OCI-LY1 (cell line): ENCODE measurements at regions not wholly inside any gene's neighbourhood (a gene's known extent, or its start where the extent isn't known, plus 50 kb on each side); places are given as distances from the start of the nearest gene placed in this dataset.

Source experiments
- H2AFZ ChIP-seq: fragments of 200-600 bp; sonication (generic), shearing (Covaris generic); 2 replicates; pipeline ENCODE4 v1.6.0; 2014; ENCODE audit warnings: antibody characterized with exemption, mild to moderate bottlenecking, low read length
- H3F3A ChIP-seq: fragments of 200-600 bp; sonication (generic), shearing (Covaris generic); 2 replicates; pipeline ENCODE4 v1.6.0; 2014; ENCODE audit warnings: mild to moderate bottlenecking, antibody characterized with exemption, low read length, moderate library complexity; ENCODE audit not compliant: insufficient read depth
- H3K27ac ChIP-seq: fragments of 200-600 bp; sonication (generic); 2 replicates; pipeline ENCODE4 v1.5.1; 2014; ENCODE audit warnings: low read length, mixed run types, mild to moderate bottlenecking, low read depth; ENCODE audit not compliant: poor library complexity, severe bottlenecking
- H3K27me3 ChIP-seq: fragments of 200-600 bp; sonication (generic); 2 replicates; pipeline ENCODE4 v1.6.0; 2014; ENCODE audit warnings: antibody characterized with exemption, mild to moderate bottlenecking, low read length, moderate library complexity; ENCODE audit not compliant: insufficient read depth
- H3K36me3 ChIP-seq: fragments of 200-600 bp; sonication (generic); 2 replicates; pipeline ENCODE4 v1.6.1; 2014; ENCODE audit warnings: mild to moderate bottlenecking, antibody characterized with exemption, low read length, moderate library complexity, mixed read lengths; ENCODE audit not compliant: insufficient read depth
- H3K4me1 ChIP-seq: fragments of 200-600 bp; sonication (generic); 2 replicates; pipeline ENCODE4 v1.5.1; 2014; ENCODE audit warnings: mild to moderate bottlenecking, low read length, moderate library complexity; ENCODE audit not compliant: insufficient read depth, severe bottlenecking
- H3K4me2 ChIP-seq: fragments of 200-600 bp; sonication (generic), shearing (Covaris generic); 2 replicates; pipeline ENCODE4 v1.6.1; 2014; ENCODE audit warnings: low read length
- H3K4me3 ChIP-seq: fragments of 200-600 bp; sonication (generic); 2 replicates; pipeline ENCODE4 v1.5.1; 2014; ENCODE audit warnings: low read length, low read depth, mild to moderate bottlenecking, mixed read lengths; ENCODE audit not compliant: poor library complexity, severe bottlenecking
- H3K79me2 ChIP-seq: fragments of 200-600 bp; shearing (Covaris generic); 2 replicates; pipeline ENCODE4 v1.6.1; 2016; ENCODE audit warnings: mixed run types, low read length, mixed read lengths; ENCODE audit not compliant: insufficient read depth
- H3K9ac ChIP-seq: fragments of 200-600 bp; sonication (generic), shearing (Covaris generic); 2 replicates; pipeline ENCODE4 v1.6.1; 2014; ENCODE audit warnings: mild to moderate bottlenecking, low read length, mixed read lengths
- H3K9me2 ChIP-seq: fragments of 200-600 bp; sonication (generic), shearing (Covaris generic); 2 replicates; pipeline ENCODE4 v1.6.1; 2014; ENCODE audit warnings: low read depth, mild to moderate bottlenecking, low read length, mixed read lengths
- H3K9me3 ChIP-seq: fragments of 200-600 bp; shearing (Covaris generic); 2 replicates; pipeline ENCODE4 v1.6.1; 2014; ENCODE audit warnings: low read length, mixed read lengths
- H4K20me1 ChIP-seq: fragments of 200-600 bp; sonication (generic), shearing (Covaris generic); 2 replicates; pipeline ENCODE4 v1.6.0; 2016; ENCODE audit warnings: mild to moderate bottlenecking, low read length; ENCODE audit not compliant: insufficient read depth
- EZH2 ChIP-seq: fragments of 200-600 bp; sonication (generic), shearing (Covaris generic); IDR thresholded peaks from 2 replicates; pipeline ENCODE4 v1.8.0; 2017; ENCODE audit warnings: borderline replicate concordance, mixed run types, mild to moderate bottlenecking, antibody characterized with exemption, low read length, moderate library complexity, mixed read lengths
- TF ChIP-seq, protein P1 (sequence below): fragments of 200-600 bp; sonication (generic), shearing (Covaris generic); IDR thresholded peaks from 2 replicates; pipeline ENCODE4 v1.5.1; 2017; ENCODE audit warnings: mild to moderate bottlenecking, antibody characterized with exemption, low read length, moderate library complexity, mixed read lengths

- Histone ChIP-seq H3F3A (no peaks in the 10 kb centered on the region), H3K27ac (no peak overlapping the region), H3K9ac (no peak overlapping the region), H3K4me3 (no peak overlapping the region), H3K9me2 (no peaks in the 10 kb centered on the region), H3K79me2 (no peaks in the 10 kb centered on the region), H3K36me3 (no peaks in the 10 kb centered on the region), H2AFZ (no peak overlapping the region), H4K20me1 (no peaks in the 10 kb centered on the region), H3K4me1 (no peaks in the 10 kb centered on the region), H3K9me3 (no peaks in the 10 kb centered on the region), H3K27me3 (no peaks in the 10 kb centered on the region), H3K4me2 (no peak overlapping the region)
- TF ChIP-seq, protein P1, sequence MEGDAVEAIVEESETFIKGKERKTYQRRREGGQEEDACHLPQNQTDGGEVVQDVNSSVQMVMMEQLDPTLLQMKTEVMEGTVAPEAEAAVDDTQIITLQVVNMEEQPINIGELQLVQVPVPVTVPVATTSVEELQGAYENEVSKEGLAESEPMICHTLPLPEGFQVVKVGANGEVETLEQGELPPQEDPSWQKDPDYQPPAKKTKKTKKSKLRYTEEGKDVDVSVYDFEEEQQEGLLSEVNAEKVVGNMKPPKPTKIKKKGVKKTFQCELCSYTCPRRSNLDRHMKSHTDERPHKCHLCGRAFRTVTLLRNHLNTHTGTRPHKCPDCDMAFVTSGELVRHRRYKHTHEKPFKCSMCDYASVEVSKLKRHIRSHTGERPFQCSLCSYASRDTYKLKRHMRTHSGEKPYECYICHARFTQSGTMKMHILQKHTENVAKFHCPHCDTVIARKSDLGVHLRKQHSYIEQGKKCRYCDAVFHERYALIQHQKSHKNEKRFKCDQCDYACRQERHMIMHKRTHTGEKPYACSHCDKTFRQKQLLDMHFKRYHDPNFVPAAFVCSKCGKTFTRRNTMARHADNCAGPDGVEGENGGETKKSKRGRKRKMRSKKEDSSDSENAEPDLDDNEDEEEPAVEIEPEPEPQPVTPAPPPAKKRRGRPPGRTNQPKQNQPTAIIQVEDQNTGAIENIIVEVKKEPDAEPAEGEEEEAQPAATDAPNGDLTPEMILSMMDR: no peak
- TF ChIP-seq EZH2: no peak
These were observed 127.6 kb upstream of the DAB1 start for GRCh38 chr1:57551476-57551875.

- Histone ChIP-seq H3K9me2 (no peaks in the 10 kb centered on the region), H3K4me1 (no peaks in the 10 kb centered on the region), H3K27me3 (no peaks in the 10 kb centered on the region), H4K20me1 (no peaks in the 10 kb centered on the region), H3K4me3 (no peak overlapping the region), H3K9me3 (no peaks in the 10 kb centered on the region), H3F3A (no peaks in the 10 kb centered on the region), H3K9ac (no peak overlapping the region), H3K79me2 (no peaks in the 10 kb centered on the region), H3K4me2 (no peak overlapping the region), H3K27ac (no peak overlapping the region), H2AFZ (no peak overlapping the region), H3K36me3 (no peaks in the 10 kb centered on the region)
- TF ChIP-seq, protein P1: no peak
- TF ChIP-seq EZH2: no peak
These were observed 126.2 kb upstream of the DAB1 start for GRCh38 chr1:57550092-57550491.

- no peaks in the 10 kb centered on the region for H3K79me2 ChIP-seq
These were observed 125.4 kb upstream of the DAB1 start for GRCh38 chr1:57549300-57549699.

More at GRCh38 chr1:57549300-57549699, 125.4 kb upstream of the DAB1 start:
- Histone ChIP-seq H3K4me3 (no peak overlapping the region), H3K4me2 (no peak overlapping the region), H3K4me1 (no peaks in the 10 kb centered on the region), H3K27ac (no peak overlapping the region), H3K9me3 (no peaks in the 10 kb centered on the region), H4K20me1 (no peaks in the 10 kb centered on the region), H3K27me3 (no peaks in the 10 kb centered on the region), H2AFZ (no peak overlapping the region), H3F3A (no peaks in the 10 kb centered on the region), H3K9me2 (no peaks in the 10 kb centered on the region), H3K9ac (no peak overlapping the region), H3K36me3 (no peaks in the 10 kb centered on the region)
- no peak for TF ChIP-seq EZH2
- TF ChIP-seq, protein P1: no peak
